GM18526 (cell line): ENCODE measurements at regions not wholly inside any gene's neighbourhood (a gene's known extent, or its start where the extent isn't known, plus 50 kb on each side); places are given as distances from the start of the nearest gene placed in this dataset.

Experiments
- POLR2A ChIP-seq: IDR thresholded peaks from 3 replicates; pipeline ENCODE4 v1.6.1; 2011; ENCODE audit not compliant: insufficient read length; ENCODE audit errors: extremely low read depth

DNA sequence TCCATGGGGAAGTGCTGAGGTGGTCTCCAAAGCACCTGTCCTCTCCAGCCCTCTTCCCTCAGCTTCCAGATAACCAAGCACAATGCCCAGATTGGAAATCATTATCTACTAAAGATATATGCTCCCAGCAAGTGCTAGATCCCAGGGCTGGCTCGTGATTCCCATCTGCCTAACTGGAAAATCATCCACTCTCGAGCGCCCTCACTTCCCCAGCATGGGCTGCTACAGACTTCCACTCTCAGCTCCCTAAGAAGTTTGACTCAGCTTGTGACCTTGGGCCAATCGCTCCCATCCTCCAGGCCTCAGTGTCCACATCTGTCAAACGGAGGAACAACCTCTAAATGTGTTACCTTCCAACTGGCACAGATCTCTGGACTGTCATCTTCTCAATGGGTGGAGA, 112.4 kb upstream of the ZMIZ1 start:
- no peak for TF ChIP-seq POLR2A

DNA sequence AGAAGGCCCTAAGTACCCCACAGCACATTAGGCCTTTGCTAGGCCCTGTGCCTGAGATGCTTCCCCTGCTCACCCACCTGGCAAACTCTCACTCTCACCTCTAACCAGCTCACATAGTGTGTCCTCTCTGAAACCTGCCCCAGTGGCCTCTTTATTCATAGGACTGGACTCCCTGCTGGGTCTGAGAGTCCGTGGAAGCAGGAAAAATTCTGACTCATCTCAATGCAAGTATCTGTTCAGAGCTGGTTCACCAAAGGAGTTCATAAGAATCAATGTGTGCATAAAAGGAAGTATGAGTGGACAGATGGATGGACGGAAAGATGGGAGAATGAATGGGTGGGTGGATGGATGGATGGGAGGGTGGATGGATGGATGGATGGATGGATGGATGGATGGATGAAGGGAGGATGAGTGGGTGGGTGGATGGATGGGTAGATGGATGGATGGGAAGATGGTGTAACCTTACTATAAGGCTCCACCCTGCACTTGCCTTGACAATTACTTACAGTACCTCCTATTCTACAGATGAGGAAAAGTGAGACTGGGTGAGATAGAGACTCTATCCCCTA, 111.2 kb upstream of the ZMIZ1 start:
- TF ChIP-seq POLR2A = no peak

DNA sequence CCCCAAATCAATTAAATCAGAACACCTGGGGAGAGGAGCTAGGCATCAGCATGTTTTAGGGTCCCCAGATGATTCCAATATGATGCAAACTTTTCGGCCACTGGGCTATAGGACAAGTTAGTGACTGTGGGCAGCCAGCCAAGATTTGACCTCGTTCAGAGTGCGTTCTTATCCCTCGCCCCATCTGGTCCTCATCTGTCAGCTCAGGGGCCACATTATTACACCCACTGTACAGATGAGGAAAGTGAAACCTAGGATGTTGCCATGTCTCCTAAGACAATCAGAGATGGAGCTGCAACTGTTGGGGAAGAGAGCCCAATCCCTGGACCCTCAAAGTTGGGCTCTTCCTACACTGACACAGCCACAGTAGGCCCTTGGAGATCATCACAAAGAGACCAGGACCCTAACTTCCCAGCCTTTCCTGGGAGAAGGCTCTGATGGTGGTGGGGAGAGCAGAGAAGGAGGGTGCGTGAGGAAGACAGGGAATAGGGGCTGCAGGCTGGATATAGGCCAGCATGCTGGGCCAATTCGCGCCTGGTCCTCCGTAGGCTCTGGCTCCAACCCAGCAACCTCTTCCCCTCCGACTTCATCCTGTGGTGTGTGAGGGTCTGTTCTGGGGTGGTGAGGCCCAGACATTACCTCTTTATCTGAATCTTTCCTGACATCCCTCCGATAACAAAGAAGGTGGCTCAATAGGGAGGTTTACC, 109.4 kb upstream of the ZMIZ1 start:
- TF ChIP-seq POLR2A = no peak

DNA sequence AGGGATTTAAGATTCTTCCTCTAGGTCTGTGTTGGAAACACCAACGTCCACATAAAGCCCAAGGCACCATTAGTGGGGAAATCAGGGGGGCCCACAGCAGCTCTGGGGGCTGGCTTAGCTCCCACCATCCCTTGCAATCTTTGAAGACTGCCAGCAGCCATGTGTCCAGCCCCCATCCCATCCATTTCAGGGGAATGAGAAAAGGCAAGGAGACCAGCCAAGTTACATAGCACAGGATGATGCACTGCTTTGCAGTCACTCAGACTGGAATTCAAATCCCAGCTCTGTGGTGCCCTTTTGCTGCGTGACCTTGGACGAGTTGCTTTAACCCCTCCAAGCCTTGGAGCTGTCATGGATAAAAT, 108.9 kb upstream of the ZMIZ1 start:
- TF ChIP-seq POLR2A = no peak

DNA sequence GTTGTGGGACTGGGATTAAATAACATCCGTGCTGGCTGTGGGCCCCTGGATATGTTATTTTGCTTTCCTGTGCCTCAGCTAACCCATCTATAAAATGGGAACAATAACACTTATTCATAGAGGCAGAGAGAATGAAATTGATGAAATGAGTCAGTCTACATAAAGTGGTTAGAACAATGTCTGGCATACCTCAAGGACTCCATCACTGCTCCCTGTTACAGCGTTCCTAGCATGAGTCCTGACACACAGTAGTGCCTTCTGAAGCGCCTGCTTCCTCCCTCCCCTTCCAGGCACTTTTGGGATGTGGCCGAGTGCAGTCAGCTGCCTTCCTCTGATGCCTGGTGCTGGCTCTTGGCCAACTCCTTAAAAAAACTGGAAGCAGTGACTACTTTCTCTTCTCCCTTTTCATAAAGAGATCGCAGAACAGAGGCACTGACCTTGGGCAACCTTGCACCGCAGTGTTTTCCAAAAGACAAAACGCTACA, 108.4 kb upstream of the ZMIZ1 start:
- TF ChIP-seq POLR2A = no peak

DNA sequence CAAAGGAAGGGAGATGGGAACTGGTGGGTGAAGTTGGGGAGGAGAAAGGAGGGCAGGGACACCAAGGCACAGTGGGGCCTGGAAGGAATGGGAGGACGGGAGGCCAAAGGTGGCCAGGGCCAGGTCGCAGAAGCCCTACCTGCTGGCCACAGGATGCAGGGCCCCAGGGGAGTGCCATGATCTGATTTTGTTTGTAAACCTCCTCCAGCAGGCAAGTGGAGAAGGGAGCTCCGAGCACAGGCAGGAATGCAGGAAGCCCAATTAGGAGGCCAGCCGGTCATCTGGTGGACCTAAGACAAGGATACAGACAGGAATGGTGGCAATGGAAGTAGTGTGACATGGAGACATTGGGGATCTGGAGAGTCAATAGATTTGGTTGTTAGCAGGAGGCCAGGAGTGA, 107.0 kb upstream of the ZMIZ1 start:
- TF ChIP-seq POLR2A = no peak

DNA sequence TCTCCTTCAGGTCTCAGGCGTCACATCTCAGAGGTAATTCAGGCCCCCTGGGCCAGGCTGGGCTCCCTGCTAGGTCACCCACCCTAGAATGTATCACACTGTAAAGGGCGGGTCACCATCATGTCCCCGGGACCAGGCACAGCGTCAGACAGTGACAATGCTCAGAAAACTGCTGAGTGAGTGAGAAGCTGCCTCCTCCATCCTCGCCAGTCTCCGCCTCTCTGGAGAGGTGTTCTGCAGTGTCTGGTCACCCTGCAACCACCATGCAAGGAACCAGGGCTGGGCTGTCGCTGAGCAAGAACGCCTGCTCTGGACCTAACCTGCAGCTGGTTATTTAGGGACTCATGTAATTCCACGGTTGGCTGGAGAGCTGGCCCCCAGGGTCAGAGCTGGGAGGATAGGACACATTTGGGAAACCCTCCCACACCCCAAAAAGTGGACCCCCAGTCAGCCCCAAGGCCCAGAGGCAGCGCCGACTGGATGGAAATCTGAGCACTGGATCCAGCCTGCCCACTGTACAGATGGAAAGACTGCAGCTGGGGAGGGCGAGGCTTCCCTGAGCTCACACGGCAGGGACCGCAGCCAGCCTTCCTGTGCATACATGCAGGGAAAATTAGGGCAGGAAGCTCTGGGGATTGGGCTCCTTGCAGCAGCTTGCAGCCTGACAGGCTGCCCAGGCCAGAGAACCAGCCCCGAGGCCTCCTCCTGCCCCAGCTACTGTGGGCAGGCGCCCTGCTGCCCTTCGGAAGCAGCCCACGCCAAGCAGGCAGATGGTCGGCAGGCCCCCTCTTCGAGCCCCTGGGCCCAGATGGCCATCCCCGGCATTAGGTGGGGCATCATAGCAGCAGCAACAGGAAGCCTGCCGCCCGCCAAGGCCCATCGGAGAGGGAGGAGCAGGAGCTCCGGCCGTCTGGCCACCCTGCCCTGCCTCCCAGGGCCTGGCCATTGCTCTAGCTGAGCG, 105.4 kb upstream of the ZMIZ1 start:
- TF ChIP-seq POLR2A = no peak

DNA sequence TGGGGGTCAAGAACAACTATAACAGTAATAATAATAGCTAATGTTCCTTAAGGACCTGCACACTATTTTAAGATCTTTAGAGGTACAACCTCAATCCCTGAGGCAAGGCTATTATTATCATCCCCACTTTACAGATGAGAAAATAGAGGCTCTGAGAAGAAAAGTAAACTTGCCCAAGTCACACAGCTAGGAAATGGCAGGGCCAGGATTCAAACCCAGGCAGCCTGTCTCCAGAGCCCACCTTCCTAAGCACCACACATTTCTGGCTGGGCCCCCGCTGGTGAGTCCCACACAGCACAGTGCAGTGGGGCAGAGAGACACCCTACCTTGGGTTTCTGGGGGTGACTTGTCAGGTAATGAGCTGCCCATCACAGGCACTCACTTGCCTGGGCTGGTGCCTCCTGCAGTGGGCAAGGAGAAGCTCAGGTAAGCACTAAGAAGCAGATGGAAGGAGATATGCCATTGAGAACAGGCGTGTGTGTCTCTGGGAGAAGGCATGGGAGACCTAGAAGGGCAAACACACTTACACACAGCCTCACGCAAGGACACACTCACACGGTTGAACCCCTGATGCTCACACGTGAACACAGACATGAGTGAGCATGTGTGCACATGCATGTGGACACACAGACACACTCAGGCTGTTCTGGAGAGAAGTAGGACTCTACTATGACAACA, 104.4 kb upstream of the ZMIZ1 start:
- no peak for TF ChIP-seq POLR2A

DNA sequence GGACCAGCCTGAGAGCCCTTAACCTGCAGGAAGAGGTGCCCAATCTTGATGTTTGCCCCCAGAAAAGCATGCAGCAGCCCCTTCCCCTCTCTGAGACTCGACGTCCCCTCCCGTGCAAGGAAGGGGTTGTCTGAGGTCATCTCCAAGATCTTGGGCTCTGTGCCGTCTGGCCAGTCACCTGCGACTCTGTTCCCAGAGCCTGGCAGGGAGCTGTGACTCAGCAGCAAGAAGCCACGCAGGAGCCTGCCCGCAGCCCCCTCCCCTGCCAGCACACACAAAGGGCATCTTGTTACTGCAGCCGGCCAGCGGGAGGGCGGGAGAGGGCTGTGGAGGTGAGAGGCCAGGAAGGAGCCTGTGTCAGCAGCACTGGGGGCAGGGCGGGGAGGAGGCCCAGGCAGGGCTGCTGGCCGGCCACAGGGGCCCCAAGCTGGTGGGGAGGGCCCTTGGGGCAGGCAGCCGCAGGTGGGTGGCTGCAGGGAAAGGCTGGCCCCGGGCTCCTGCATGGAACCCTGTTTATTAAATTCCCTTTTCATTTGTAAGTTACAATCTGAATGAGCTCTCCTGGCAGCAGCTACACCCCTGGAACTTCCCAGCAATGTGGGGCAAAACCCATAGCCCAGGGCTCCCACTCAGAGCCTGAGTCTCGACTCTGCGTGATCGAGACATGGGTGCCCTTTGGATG, 103.7 kb upstream of the ZMIZ1 start:
- TF ChIP-seq POLR2A = no peak

DNA sequence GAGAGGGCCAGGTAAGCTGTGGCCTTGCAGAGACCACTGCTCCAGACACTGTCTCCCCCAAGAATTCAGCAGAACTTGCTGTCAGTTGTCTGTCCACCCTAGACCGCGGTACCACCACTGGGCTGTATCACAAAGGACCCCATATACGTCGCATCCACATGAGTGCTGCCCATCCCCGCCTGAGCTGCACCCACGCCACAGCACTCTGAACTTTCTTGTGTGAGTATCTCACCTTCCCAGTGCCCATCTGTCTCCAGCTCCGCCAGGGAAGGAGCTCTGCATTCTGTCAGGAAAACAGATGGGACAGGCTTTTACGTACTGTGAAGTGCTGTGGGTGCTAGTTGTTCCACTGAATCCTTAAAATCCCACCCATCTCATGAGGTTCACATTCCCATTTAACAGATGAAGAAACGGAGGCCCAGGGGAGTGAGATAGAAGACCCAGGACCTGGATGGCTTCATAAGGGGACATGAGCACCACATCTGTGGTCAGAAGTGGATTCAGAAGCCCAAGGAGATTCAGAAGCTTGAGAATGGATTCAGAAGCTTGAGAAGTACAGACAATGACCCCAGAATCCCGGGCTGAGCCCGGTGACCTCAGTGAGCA, 102.5 kb upstream of the ZMIZ1 start:
- no peak for TF ChIP-seq POLR2A

DNA sequence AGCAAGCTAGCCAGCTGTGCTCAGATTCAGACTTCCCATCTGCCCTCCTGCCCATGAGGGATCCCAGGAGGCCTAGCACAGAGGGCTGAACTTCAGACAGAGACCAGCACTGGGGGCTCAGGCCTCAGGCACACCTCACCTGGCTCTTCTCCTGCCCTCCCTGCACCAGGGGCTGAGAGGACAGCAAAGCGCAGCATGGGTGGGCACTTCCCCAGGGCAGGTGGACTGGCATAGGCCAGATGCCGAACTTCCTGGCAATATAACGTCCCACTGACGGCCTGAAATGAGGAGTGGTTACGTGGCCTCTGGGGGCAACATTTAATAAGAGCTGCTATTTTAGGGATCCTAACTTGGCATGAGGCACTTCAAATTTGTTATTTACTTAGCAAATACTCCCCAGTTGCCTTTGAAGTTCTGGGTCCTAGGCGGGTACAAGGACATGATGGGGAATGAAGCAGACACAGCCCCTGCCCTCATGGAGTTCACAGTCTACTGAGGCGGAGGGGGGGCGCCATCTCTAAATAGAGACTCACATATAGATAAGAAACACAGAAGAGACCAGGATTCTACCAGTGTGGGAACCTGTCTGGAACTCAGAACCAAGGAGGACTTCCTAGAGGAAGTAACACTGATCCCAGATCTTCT, 101.8 kb upstream of the ZMIZ1 start:
- no peak for TF ChIP-seq POLR2A

DNA sequence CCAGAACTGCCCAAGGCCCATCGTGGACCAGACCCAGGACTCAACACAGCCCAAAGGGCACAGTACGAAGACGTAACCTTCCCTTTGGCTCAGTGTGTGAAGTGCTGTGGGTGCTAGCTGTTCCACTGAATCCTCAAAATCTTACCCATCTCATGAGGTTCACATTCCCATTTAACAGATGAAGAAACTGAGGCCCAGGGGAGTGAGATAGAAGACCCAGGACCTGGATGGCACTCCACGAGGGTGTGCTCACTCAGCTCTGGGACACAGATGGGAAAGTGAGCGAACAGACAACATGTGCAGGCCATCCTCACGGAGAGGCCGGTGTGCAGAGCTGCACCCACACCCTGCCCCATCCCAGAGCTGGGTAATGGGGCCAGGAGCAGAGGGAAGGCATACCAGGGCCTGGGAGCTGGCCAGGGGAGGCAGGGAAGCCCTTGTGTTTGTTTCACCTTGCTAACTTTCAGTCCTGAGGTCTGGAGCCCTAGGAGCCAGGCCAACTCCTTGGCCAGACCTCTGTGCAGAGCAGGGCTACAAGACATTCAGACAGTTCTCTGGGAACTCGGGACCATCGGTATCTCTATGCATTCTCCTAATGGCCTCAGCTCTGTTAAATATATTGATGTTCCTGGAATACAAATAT, 100.3 kb upstream of the ZMIZ1 start:
- no peak for TF ChIP-seq POLR2A

DNA sequence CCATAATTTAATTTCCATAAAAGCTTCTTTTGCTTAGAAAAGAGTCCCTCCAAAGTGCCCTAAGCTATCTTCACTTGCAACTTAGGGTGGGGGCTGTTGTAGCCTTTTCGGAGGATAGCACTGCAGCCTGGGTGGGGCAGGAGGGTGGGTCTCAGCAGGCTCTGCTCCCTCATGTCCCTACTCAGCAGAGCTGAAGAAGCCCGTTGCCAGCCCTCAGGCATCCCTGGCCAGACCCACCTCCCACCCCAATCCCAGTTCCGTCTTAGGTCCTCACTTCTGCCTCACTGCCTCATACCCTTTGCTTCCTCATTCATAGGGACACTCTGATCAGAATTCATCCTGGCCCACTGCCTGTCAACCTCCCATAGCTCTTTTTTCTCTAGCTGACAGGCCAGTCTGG, 99.8 kb upstream of the ZMIZ1 start:
- no peak for TF ChIP-seq POLR2A

DNA sequence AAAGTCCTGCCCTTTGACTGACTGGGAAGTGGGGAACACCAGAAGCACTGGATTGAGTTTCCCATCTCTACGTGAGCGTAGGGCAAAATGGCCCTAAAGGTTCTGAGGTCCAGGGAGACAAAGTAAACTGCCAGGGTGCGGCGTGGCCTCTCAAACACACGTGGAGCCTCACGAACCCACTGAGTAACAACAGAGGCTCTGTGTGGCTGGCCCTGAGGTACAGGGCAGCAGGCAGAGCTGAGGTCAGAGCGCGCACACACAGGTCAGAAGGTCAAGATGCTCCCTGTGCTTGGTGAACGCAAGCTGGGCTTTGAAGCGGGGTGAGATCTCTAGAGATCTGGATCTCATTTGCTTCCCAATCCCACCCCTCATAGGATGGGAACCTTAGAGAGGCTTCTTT, 99.0 kb upstream of the ZMIZ1 start:
- TF ChIP-seq POLR2A = no peak

DNA sequence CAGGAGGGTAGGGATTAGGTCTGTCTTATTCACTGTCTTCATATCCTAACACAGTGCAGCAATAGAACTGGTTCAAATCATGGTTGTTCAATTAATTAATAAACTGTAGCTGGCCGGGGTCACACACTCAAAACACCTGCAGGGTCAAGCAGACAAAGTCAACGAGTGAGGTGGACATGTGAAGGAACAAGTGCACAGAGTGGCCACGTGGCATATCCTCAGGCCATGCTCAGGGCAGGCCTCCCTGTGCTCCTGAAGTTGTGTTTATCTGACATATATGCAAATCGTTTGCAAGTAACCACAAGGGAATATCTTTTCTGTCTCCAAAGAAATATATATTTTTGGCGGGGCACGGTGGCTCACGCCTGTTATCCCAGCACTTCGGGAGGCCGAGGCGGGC, 98.5 kb upstream of the ZMIZ1 start:
- no peak for TF ChIP-seq POLR2A
